SU-DHL-6 (cell line): ENCODE measurements at regions not wholly inside any gene's neighbourhood (a gene's known extent, or its start where the extent isn't known, plus 50 kb on each side); places are given as distances from the start of the nearest gene placed in this dataset.

ENCODE experiments used
- H2AFZ ChIP-seq: fragments of 200-600 bp; sonication (generic); 2 replicates; pipeline ENCODE4 v1.6.1; 2014; ENCODE audit warnings: low read depth, mild to moderate bottlenecking, moderate library complexity, mixed read lengths, antibody characterized with exemption, low read length; ENCODE audit not compliant: severe bottlenecking
- H3F3A ChIP-seq: fragments of 200-600 bp; shearing (Covaris generic); 2 replicates; pipeline ENCODE4 v1.6.0; 2016; ENCODE audit warnings: antibody characterized with exemption, mild to moderate bottlenecking; ENCODE audit not compliant: insufficient read depth
- H3K27ac ChIP-seq: fragments of 200-600 bp; sonication (generic); 2 replicates; pipeline ENCODE4 v1.5.1; 2016; ENCODE audit warnings: low read depth, mild to moderate bottlenecking, low read length, moderate library complexity, mixed read lengths
- H3K27me3 ChIP-seq: fragments of 200-600 bp; sonication (generic), shearing (Covaris generic); 2 replicates; pipeline ENCODE4 v1.6.0; 2014; ENCODE audit warnings: mild to moderate bottlenecking, low read length
- H3K36me3 ChIP-seq: fragments of 200-600 bp; sonication (generic); 2 replicates; pipeline ENCODE4 v1.6.1; 2014; ENCODE audit warnings: mild to moderate bottlenecking, low read length, mixed read lengths
- H3K4me2 ChIP-seq: fragments of 300-600, 200-600 bp; shearing (Covaris generic), sonication (generic); 2 replicates; pipeline ENCODE4 v1.6.0; 2014; ENCODE audit warnings: low read length, low read depth, mild to moderate bottlenecking; ENCODE audit not compliant: poor library complexity, severe bottlenecking
- H3K4me3 ChIP-seq: fragments of 200-600 bp; sonication (generic); 2 replicates; pipeline ENCODE4 v1.5.1; 2014; ENCODE audit warnings: antibody characterized with exemption, low read length, mild to moderate bottlenecking, mixed read lengths; ENCODE audit not compliant: insufficient read depth, poor library complexity, severe bottlenecking
- H3K79me2 ChIP-seq: fragments of 200-600 bp; sonication (generic); 2 replicates; pipeline ENCODE4 v1.6.1; 2014; ENCODE audit warnings: mild to moderate bottlenecking, low read length, moderate library complexity; ENCODE audit not compliant: insufficient read depth
- H3K9ac ChIP-seq: fragments of 200-600 bp; sonication (generic); 2 replicates; pipeline ENCODE4 v1.7.0; 2014; ENCODE audit warnings: mild to moderate bottlenecking, low read length
- H3K9me2 ChIP-seq: fragments of 200-600 bp; sonication (generic); replicated peaks from 2 replicates; pipeline ENCODE4 v1.6.1; 2014; ENCODE audit warnings: low read length; ENCODE audit not compliant: insufficient read depth
- H3K9me3 ChIP-seq: fragments of 200-600 bp; sonication (generic); 2 replicates; pipeline ENCODE4 v1.6.1; 2014; ENCODE audit warnings: low read length, mixed read lengths; ENCODE audit not compliant: insufficient read depth
- H4K20me1 ChIP-seq: fragments of 200-600 bp; sonication (generic); 2 replicates; pipeline ENCODE4 v1.6.1; 2014; ENCODE audit warnings: low read depth, mild to moderate bottlenecking, antibody characterized with exemption, low read length, moderate library complexity, mixed read lengths
- CTCF ChIP-seq: fragments of 200-600 bp; sonication (generic); IDR thresholded peaks from one replicate; pipeline ENCODE4 v1.5.1; 2017; ENCODE audit warnings: antibody characterized with exemption, mild to moderate bottlenecking, low read length, moderate library complexity; ENCODE audit not compliant: insufficient read depth, poor library complexity, severe bottlenecking
- EZH2phosphoT487 ChIP-seq: fragments of 200-600 bp; sonication (generic), shearing (Covaris generic); conservative IDR thresholded peaks from 2 replicates; pipeline ENCODE4 v1.6.1; 2018; ENCODE audit warnings: mild to moderate bottlenecking, antibody characterized with exemption, low read length, moderate library complexity, mixed read lengths

- no peak for TF ChIP-seq EZH2phosphoT487
- no peak for TF ChIP-seq CTCF
- H3K27ac ChIP-seq = no peak overlapping the region
- no peak overlapping the region for H2AFZ ChIP-seq
- H3K4me3 ChIP-seq = no peak overlapping the region
- H3K9me2 ChIP-seq = no peaks in the 10 kb centered on the region
- H3K27me3 ChIP-seq = no peaks in the 10 kb centered on the region
- H3F3A ChIP-seq = no peaks in the 10 kb centered on the region
- no peaks in the 10 kb centered on the region for H3K36me3 ChIP-seq
- H3K9ac ChIP-seq = no peak overlapping the region
- no peak overlapping the region for H3K4me2 ChIP-seq
- no peaks in the 10 kb centered on the region for H3K9me3 ChIP-seq
- no peaks in the 10 kb centered on the region for H3K79me2 ChIP-seq
- no peaks in the 10 kb centered on the region for H4K20me1 ChIP-seq
Observed at GRCh38 chr9:105052346-105052745, 124.4 kb upstream of the ABCA1 start.

DNA sequence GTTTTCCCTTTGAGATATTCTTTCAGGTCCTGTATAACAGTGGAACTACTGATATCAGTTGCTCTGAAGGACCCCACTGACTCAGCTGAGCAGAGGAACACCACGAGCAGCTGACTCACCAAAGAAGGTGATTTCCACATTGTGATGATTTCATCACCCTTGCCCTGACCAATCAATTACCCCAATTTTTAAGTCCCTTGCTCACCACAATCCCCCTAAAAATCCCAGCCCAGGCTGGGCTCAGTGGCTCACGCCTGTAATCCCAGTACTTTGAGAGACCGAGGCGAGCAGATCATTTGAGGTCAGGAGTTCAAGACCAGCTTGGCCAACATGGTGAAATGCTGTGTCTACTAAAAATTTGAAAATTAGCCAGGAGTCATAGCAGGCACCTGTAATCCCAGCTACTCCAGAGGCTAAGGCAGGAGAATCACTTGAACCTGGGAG is 125.3 kb upstream of the ABCA1 start:
- Histone ChIP-seq H3K9me2 (no peaks in the 10 kb centered on the region), H3K4me2 (no peak overlapping the region), H3K27me3 (no peaks in the 10 kb centered on the region), H3K4me3 (no peak overlapping the region), H3K9ac (no peak overlapping the region), H2AFZ (no peak overlapping the region), H3K27ac (no peak overlapping the region), H3F3A (no peaks in the 10 kb centered on the region), H3K9me3 (no peaks in the 10 kb centered on the region), H3K36me3 (no peaks in the 10 kb centered on the region), H4K20me1 (no peaks in the 10 kb centered on the region), H3K79me2 (no peaks in the 10 kb centered on the region)
- no peak for TF ChIP-seq EZH2phosphoT487
- no peak for TF ChIP-seq CTCF

DNA sequence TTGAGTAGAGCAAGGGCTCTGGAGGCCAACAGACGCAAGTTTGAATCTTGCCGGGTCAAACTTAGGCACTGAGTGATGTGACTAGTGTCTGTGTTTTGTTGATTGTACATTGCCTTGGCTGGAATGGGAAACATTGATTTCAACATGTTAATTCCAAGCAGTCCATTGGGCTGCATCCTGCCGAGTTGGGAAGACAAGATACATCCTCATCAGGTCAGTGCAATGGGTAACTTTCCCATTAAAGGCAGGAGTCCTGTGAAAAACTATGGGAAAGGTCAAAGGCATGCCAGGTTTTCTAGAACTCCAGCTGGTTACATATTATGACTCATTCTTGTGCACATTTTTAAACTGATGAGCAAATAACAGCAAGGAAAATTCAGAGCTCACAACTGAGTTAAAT is 126.5 kb upstream of the ABCA1 start:
- Histone ChIP-seq H3F3A (no peaks in the 10 kb centered on the region), H3K79me2 (no peaks in the 10 kb centered on the region), H3K9me2 (no peaks in the 10 kb centered on the region), H4K20me1 (no peaks in the 10 kb centered on the region), H2AFZ (no peak overlapping the region), H3K27ac (no peak overlapping the region), H3K4me3 (no peak overlapping the region), H3K9ac (no peak overlapping the region), H3K9me3 (no peaks in the 10 kb centered on the region), H3K27me3 (no peaks in the 10 kb centered on the region), H3K4me2 (no peak overlapping the region), H3K36me3 (no peaks in the 10 kb centered on the region)
- TF ChIP-seq CTCF = no peak
- no peak for TF ChIP-seq EZH2phosphoT487
